ENCODE measurements at regions not wholly inside any gene's neighbourhood (a gene's known extent, or its start where the extent isn't known, plus 50 kb on each side); places are given as distances from the start of the nearest gene placed in this dataset.

DNA sequence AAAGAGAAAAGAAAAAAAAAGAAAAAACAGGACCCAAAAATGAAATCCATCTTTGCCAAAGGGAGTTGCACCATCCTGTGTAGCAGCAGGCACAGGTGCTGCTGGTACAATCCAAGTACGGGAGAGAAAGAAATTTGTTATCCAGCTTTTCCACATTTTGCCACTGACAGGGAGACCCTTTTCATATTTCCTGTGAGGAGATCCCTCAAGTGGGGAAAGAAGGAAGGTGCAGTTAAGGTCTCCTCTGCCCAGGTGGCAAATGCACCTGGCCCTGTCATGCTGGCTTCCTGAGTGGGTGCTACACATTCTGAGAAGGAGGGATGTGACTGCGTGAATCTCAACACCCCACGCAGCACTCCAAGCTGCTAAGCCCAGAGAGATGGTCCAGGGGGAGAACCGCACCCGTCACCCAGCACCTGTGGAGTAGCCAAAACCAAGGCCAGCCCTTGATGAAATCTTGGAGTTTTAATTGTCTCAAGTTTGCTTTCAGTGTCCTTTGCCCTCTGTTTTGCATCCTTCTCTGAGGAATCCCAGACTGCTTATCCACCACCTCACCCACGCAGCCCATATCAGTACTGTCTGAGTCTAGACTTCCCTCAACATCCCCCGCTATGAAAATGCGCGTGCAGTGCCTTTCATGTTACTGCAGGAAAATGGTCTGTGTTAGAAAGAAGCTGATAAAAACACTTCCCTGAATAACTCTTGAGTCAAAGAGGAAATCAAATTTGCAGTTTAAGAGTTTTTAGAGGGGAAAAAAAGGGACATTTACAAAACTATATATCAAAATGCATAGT lies 141.9 kb upstream of the THBS1 start:
- DNase-seq (ENCODE audit: low spot score), result peak; percentile 64

DNA sequence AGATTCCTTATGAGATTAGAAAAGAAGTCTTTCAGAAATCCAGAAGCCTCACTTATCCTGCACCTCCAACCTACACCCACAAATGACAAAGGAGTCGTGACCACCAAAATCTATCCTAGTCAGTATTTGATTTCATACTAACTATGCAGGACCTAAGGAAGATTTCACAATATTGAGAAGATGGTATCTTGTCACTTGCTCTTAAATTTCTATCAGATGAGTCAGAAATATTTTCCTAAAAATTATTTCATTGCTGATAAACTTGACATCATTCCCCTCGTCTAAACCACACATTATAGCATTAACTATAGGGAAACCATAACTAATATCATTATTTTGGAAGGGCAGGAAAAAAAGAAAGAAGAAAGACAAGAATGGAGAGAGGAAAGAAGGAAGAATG lies 138.0 kb upstream of the THBS1 start:
- no peak for DNase-seq (ENCODE audit: low spot score)

DNA sequence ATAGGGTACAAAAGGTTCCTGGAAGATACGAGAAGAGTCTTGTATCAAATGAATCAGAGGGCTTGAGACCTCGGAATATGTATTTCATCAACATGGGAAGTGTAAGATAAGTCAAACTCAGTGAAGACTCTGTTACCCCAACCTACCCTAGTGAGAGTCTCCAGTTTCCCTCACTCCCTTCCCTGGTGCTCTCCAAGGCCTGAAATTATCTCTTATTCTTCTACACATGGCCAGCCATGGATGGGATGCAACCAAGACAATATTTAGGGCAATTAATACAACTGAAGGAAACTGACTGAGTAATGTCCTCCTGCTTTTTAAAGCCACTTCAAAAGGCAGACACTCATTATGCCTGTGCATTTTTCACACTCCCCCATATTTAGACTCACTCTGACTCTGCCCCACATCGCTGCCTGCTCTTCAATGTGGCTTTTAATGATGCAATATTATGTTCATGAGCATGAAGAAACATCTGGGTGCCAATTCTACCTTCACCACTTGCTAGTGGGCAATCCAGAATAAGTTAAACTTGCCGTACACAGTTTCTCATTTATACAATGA lies 137.1 kb upstream of the THBS1 start:
- no peak for DNase-seq (ENCODE audit: low spot score)

DNA sequence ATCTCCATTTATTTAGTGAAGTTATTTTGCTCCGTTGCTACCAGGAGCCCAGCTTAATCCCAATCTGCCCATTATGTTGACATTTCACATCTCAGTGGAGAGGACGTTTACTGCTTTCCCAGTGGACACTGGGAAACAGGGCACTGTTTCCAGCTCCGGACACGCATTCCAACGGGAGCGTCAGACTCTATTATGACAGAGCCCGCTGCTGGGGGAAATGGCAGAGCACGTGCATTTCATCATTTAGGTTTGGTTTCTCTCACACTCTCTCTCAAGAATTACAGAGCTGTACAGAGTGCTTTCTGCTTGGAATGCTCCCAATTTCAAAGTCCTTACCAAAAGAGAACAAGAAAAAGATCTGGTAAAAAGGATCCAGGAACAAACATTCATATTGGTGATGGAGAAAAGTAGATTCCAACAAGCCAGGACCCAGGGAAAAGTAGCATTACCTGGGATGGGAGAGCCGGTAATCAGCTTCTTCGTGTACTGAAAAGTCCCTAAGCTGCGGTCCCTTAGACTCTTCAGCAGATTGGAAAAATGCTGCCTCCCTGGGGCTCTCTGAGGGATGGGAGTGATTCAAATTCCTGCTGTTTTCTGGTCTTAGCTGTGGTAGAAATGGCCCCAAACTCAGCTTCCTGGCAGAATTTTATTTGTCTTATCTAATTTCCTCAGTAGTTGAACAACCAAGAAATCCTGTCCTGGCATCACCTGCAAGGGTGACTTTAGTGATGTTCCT lies 136.0 kb upstream of the THBS1 start:
- no peak for DNase-seq (ENCODE audit: low spot score)

DNA sequence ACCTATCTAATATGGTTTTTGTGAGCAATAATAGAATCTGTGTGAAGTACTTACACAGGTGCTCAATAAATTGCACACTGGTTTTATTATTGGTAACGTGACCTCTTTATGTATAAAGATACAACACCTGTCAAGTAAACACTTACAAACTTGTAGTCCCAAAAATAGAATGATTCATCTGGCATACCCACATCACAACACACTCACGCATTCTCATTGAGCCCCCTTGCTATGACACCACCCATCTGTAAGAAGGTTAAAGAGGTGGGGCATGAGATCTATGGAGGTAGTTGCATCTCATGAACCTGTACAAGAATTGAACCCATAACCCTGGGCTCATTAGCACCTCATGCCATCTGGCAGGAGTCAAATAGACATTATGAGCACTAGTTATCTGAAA lies 134.9 kb upstream of the THBS1 start:
- DNase-seq (ENCODE audit: low spot score), result no peak

DNA sequence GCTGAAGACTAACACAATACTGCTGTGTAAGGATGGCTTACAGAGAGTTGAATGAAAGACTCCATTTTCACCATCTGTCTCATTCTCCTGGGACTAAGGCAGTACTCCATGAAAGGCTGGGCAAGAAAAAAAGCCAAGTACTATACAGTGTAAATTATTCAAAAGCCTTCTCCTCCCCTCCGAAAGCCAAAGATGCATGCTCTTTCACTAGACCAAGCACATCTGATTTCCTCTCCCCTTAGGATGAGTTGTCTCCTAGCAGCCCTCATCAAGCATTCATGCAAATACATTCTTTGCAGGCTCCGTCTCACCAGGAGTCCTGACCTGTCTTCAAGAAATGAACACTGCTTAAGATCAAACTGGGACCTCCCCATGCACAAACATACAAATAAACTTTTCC lies 133.5 kb upstream of the THBS1 start:
- DNase-seq (ENCODE audit: low spot score), result no peak

DNA sequence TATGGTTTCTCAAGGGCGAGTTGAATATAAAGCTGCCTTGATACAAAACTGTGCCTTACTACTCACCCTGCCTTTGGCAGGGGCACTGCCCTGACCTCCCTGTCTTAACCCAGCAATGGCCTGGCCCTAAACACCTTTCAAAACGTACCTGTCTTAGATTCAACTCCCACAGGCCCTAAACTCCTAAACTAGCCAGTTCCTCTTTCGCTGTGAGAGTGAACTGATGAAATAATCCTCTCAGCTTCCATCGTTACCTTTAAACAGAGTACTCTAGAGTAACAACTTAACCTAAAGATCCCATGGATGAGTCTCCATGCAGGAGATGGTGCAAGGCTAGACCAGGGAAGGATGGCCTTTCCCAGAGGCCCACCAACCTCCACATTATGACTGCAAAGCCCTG lies 133.0 kb upstream of the THBS1 start:
- no peak for DNase-seq (ENCODE audit: low spot score)

DNA sequence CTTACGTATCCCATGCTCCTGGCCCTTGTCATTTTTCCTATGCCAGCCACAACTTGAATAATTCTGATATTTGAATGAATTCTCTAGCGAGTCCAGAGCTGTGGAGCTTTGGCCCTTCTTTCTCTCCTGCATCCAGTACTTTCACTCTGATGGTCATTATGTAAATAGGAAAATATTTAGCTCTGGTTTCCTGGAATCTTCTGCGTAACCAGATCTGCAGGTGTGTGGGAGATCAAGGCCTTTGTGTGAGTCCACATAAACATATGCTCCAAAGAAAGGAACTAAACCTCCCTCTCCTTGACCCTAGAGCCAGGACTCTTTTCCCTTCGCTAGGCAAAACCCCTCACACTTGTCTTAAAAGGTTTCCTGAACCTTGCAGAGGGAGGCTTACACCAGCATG lies 132.5 kb upstream of the THBS1 start:
- no peak for DNase-seq (ENCODE audit: low spot score)

DNA sequence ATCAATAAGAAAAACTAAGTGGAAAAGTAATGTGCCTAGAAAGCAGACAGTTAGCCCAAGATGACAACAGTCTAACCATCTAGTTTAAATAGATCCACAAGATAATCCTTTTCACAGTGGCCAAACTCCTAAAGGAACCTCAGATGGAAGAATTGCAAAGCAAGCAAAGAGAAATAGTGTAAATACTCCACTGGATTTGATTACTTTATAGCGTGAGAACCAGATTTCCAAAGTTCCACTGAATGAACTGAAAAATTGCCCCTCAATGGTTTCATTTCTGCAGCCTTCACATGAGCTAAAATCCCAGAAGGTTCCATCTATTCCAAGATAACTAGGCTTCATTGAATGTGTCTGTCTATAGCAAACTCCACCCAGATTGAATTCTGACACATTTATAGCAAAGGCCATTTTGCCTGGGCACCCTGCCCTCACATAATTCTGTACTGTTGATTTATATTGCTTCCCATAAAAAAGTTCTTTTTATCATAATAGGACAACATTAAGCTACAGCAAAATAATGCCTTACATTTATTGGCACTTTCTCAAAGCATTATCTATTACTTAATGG lies 129.7 kb upstream of the THBS1 start:
- no peak for DNase-seq (ENCODE audit: low spot score)

DNA sequence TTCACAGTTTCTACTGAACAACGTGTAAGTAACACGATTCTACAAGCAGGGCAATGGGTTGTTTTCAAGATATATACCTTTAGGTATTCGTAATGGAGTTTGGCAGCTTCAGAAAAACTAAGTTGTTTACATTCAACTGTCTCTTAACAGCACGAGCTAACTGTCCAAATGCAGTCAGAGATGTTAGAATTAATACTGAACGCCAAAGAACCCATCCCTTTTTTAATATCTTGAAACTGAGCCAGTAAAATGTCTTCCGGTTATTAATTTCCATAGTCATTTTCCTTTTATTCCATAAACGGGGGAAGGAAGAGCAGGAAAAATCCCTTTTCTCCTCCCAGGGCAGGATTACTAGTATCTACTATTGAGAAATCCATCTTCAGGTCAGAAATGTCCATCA lies 129.0 kb upstream of the THBS1 start:
- DNase-seq (ENCODE audit: low spot score), result no peak

DNA sequence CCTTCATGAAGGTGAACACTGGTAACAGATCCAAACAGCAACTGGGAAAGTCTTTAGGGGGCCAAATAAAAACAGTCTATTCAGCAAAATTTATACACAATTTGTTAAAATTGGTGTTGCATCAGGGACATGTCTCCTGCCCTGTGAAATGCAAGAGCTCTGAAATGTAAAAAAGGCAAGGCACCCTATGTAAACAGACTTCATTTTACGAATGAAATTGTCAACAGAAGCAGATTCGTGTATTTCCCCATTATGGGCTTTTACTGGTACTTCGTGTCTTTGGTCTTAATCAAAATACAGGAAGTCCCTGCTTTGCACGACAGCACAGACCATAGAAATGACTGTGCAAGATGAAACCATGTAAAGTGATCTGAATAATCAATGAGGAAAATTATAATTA lies 127.3 kb upstream of the THBS1 start:
- DNase-seq (ENCODE audit: low spot score), result no peak

DNA sequence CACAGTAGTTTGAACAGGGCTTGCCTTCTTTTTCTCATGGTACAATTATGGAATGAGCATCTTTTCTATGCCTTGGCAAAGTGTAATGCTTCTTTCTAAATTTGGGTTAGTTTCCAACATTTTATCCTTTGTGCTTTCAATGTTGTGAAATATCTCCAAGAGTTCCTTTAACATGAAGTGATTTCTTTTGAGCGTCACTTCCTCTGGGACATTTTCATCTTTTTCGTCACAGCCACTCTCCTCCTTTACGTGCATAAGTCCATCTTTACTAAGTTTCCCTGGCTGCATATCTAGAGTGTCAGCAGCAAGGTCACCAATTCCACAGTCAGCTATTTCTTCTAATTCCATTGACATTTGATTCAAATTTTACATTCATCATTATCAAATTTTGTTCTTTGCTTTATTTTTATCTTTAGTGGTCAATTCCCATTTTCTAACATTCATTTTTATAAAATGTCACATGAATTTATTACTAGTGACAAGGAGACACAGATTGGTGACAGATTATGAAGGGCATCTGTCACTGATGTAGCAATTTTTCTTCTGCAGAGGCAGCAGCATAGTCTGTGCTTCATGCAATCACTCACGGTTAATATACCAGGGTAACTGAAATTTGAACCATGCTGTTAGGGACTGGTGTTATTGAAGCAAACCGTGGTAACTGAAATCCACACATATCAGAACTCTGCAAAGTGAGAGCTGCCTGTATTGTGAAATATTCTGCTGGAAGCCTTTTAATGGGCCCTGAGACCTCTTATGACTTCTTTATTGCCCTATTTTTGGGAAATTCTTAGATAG lies 126.5 kb upstream of the THBS1 start:
- no peak for DNase-seq (ENCODE audit: low spot score)

DNA sequence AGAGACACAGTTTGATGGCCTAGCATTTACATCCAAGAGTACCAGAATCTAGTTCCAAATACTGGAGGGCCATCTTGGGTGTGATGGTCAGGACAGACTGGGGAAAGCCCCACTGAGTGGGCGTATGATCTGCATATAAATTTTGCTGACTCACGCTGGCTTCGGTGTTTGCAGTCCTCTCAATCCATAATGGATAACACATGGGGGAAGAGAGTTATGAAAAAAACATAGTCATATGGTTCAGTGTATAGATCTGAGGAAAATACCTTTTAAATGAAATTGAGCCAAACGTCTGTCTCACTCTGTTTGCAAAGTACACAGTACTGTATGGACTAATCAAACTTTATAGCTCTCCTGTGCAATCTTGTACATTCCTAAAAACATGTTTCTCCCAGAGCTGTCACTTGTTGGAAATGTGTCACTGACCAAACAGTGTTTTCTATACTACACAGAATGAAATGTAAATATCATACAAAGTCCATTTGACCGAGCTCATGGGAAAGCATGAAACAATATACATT lies 125.3 kb upstream of the THBS1 start:
- DNase-seq (ENCODE audit: low spot score), result peak; percentile 35

DNA sequence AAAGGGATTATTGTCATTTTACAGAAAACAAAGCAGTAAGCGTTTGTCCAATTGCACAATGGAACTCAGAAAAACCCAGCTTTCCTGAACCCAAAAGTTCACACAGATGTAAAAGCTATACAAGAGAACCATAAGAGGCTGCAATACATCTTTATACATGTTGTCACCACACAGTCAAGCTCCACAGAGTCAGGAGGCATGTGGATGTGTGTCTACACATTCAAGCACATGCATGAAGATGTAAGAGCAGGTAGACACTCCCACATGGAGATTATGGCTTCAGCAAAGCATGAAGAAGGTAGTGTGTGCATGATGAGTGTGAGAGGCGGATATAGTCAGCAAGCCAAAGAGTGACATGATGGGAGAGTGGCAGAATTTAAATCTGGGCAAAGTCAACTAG lies 124.7 kb upstream of the THBS1 start:
- no peak for DNase-seq (ENCODE audit: low spot score)

DNA sequence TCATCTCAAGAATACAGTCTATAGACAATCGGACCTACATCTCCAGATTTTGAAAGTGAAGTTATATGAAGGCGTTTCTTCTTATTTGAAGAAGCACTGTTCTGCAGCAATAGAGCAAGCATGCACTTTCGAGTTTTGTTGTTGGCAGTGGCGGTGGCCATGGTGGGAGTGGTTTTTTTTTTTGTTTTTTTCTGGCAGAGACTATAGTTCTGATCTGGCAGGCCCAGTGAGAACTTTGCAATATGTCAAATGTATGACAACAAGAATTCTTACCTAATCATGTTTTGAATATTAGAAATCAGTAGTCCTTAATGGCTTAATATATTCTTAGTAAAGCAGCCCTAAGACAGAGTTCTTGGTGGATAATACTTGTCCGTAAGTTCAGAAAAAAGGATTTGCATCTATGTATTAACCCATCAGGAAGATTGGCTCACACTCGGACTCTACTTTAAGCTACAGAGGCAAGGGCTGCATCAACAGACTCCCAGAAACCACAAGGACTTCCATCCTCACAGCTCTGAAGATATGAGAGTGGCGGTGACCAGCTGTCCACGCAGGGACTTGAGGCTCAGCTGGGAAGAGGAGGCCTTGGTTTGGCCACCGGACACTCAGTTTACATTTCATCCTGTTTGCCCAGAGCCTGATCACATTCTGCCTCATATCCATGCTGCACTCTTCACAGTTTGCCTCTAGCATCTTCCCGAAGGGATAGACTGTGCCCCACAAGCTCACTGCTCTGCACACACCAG lies 124.1 kb upstream of the THBS1 start:
- DNase-seq (ENCODE audit: low spot score), result no peak

DNA sequence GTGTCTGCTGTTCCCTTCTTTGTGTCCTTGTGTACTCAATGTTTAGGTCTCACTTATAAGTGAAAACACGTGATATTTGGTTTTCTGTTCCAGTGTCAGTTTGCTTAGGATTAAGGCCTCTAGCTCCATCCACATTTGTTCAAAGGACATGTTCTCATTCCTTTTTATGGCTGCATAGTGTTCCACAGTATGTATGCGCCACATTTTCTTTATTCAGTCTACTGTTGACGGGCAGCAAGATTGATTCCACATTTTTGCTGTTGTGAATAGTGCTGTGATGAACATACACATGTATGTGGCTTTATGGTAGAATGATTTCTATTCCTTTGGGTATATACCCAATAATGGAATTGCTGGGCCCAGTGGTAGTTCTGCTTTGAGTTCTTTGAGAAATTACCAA lies 122.7 kb upstream of the THBS1 start:
- no peak for DNase-seq (ENCODE audit: low spot score)

DNA sequence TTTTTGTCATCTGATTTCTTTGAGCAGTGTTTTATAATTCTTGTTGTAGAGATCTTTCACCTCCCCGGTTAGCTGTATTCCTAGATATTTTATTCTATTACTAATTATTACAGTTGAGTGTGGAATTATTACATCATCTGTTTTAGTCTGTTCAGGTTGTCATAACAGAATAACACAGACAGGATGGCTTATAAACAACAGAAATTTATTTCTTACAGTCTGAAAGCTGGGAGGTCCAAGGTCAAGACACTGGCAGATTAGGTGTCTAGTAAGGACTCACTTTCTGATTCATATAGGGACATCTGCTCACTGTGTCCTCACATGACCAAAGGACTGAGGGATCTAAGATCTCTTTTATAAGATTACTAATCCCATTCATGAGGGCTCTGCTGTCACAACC lies 121.3 kb upstream of the THBS1 start:
- no peak for DNase-seq (ENCODE audit: low spot score)

DNA sequence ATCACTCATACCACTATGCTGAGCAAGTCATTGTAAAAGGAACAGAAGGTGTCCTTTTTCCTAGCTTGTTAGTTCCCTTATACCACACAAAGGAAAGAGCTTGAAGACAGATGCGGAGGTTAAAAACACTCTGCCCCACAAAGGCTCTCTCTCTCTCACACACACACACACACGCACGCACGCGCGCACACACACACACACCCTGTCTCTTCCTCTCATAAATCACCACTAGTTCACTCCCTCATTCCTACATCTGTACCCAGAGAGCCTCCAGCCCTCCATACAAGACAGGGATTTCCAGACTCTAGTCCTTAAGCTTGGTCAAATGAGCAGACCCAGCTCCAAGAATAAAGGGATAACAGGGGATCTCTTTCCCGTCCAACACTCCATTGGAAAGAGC lies 120.1 kb upstream of the THBS1 start:
- no peak for DNase-seq (ENCODE audit: low spot score)

DNA sequence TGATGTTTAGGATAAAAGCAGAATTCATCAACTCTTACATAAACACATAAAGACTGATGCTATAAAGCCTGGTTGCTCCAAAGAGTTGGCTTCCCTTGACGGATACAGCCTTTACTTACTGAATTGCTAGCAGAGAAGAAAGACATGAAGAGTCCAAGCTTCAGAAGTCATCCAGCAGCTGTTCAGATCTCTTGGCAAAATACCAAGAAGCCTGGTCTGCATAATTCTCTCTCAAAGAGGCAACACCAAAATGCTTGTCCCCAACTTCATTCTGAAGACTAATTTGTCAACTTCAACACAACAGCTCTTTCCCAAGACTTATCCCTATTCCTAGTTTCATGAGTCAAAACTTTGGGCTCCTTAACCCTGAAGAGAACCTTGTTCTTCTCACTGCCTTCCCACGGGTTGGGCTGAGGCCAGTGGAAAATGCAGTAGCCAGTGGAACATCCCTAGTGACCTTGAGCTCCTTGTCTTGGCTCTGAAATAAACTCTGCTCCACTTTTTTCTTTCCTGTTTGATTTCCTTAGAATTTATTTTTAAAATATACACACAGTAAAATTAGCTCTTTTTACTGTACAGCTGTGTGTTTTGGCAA lies 119.2 kb upstream of the THBS1 start:
- DNase-seq (ENCODE audit: low spot score), result no peak

DNA sequence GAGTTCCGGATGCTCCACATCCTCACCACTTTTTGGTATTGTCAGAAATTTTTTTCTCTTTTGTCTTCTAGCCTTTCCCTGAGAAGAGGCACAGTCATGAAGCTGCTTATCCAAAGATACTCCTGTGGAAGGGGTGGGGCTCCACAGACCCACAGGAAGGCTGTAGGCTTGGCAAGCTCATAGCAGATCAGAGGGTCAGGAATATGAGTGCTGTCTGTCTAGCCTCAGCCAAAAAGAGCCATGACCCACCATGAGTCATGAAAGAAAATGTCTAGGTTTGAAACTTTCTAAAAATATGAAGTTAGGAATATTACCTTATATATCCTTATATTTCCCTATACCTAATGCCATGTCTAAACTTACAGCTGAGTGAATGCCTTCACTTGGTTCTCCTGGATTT lies 118.2 kb upstream of the THBS1 start:
- DNase-seq (ENCODE audit: low spot score), result no peak

All from HT-29 (cell line).